ENCODE measurements at regions not wholly inside any gene's neighbourhood (a gene's known extent, or its start where the extent isn't known, plus 50 kb on each side); places are given as distances from the start of the nearest gene placed in this dataset.

- intact Hi-C loops (cut with DNase I; ENCODE audit: low total_unique reads): no loop called here
- Histone ChIP-seq H3K9me3 (peaks cover 0 to 8% of the 10 kb centered on the region in 2 donors), H3K4me3 (no peak overlapping the region), H3K27ac (peak overlapping the region; percentile 16 to 58), H3K4me1 (peaks cover 0 to 5% of the 10 kb centered on the region in 2 donors), H3K27me3 (no peaks in the 10 kb centered on the region), H3K36me3 (no peaks in the 10 kb centered on the region)
- no peak for DNase-seq
- no peak for TF ChIP-seq POLR2A (IDR thresholded peaks at IDR 0.05)
- no peak for TF ChIP-seq CTCF (IDR thresholded peaks at IDR 0.05)
Measured at GRCh38 chr5:129345213-129345924, 114.7 kb upstream of the ADAMTS19 start.

GRCh38 chr5:129356846-129357245 lies 103.3 kb upstream of the ADAMTS19 start:
- Histone ChIP-seq H3K27me3 (no peaks in the 10 kb centered on the region), H3K27ac (no peak overlapping the region), H3K36me3 (no peaks in the 10 kb centered on the region), H3K4me1 (peaks cover 0 to 4% of the 10 kb centered on the region in 2 donors), H3K4me3 (no peak overlapping the region), H3K9me3 (no peaks in the 10 kb centered on the region)
- intact Hi-C loops (cut with DNase I; ENCODE audit: low total_unique reads): no loop called here
- no peak for DNase-seq
- TF ChIP-seq POLR2A (IDR thresholded peaks at IDR 0.05) (no peak), CTCF (IDR thresholded peaks at IDR 0.05) (no peak)

GRCh38 chr5:129358069-129358468 lies 102.0 kb upstream of the ADAMTS19 start:
- Histone ChIP-seq H3K36me3 (no peaks in the 10 kb centered on the region), H3K4me3 (no peak overlapping the region), H3K27me3 (no peaks in the 10 kb centered on the region), H3K4me1 (peaks cover 0 to 7% of the 10 kb centered on the region in 2 donors), H3K27ac (no peak overlapping the region), H3K9me3 (no peaks in the 10 kb centered on the region)
- DNase-seq: no peak
- intact Hi-C loops (cut with DNase I; ENCODE audit: low total_unique reads): no loop called here
- no peak for TF ChIP-seq POLR2A (IDR thresholded peaks at IDR 0.05)
- TF ChIP-seq CTCF (IDR thresholded peaks at IDR 0.05): no peak

GRCh38 chr5:129359450-129359849 lies 100.6 kb upstream of the ADAMTS19 start:
- intact Hi-C loops (cut with DNase I; ENCODE audit: low total_unique reads): no loop called here
- DNase-seq: no peak
- Histone ChIP-seq H3K4me3 (no peak overlapping the region), H3K9me3 (no peaks in the 10 kb centered on the region), H3K27ac (no peak overlapping the region), H3K36me3 (no peaks in the 10 kb centered on the region), H3K27me3 (no peaks in the 10 kb centered on the region), H3K4me1 (peaks cover 0 to 7% of the 10 kb centered on the region in 2 donors)
- TF ChIP-seq CTCF (IDR thresholded peaks at IDR 0.05) (no peak), POLR2A (IDR thresholded peaks at IDR 0.05) (no peak)

- no peak overlapping the region for H3K4me3 ChIP-seq
- H3K36me3 ChIP-seq: no peaks in the 10 kb centered on the region
- no peaks in the 10 kb centered on the region for H3K27me3 ChIP-seq
- TF ChIP-seq CTCF (IDR thresholded peaks at IDR 0.05) (no peak), POLR2A (IDR thresholded peaks at IDR 0.05) (no peak)
- H3K9me3 ChIP-seq: no peaks in the 10 kb centered on the region
- H3K27ac ChIP-seq: peak overlapping the region in 1 of 2 donors; percentile 39
- intact Hi-C loops (cut with DNase I; ENCODE audit: low total_unique reads): no loop called here
- peaks cover 0 to 3% of the 10 kb centered on the region in 2 donors for H3K4me1 ChIP-seq
- DNase-seq: no peak
Measured at GRCh38 chr5:129361441-129362025, 98.6 kb upstream of the ADAMTS19 start.

Measured in uterus (tissue), 3 donors.